IgD-negative memory B cell (primary cell): ENCODE measurements at regions not wholly inside any gene's neighbourhood (a gene's known extent, or its start where the extent isn't known, plus 50 kb on each side); places are given as distances from the start of the nearest gene placed in this dataset.
A peak's percentile ranks its signal among the peaks of the same experiment; 100 is the strongest.

Experiments used
- H3K27ac Mint-ChIP-seq, 3 donors: one replicate each; pipeline ENCODE4 v1.8.0; 2020 to 2022; ENCODE audit warnings: mild to moderate bottlenecking in 3 of 3, mixed read lengths in 3 of 3, moderate library complexity in 1 of 3
- H3K27me3 Mint-ChIP-seq: one replicate; pipeline ENCODE4 v1.8.0; 2021; ENCODE audit warnings: mixed read lengths
- H3K36me3 Mint-ChIP-seq: one replicate; pipeline ENCODE4 v1.8.0; 2020; ENCODE audit warnings: mild to moderate bottlenecking, mixed read lengths
- H3K4me1 Mint-ChIP-seq, 3 donors: one replicate each; pipeline ENCODE4 v1.8.0; 2020 to 2022; ENCODE audit warnings: mixed read lengths in 3 of 3, mild to moderate bottlenecking in 1 of 3
- H3K4me3 Mint-ChIP-seq, 4 donors: one replicate each; pipeline ENCODE4 v1.8.0; 2020 to 2022; ENCODE audit warnings: mild to moderate bottlenecking in 4 of 4, mixed read lengths in 4 of 4, moderate library complexity in 3 of 4
- H3K9me3 Mint-ChIP-seq, 3 donors: one replicate each; pipeline ENCODE4 v1.8.0; 2020 to 2021; ENCODE audit warnings: mixed read lengths in 3 of 3, mild to moderate bottlenecking in 1 of 3

GRCh38 chr1:228849011-228849541 lies 113.8 kb downstream of the RHOU start:
- Mint-ChIP-seq H3K9me3 (peaks cover 0 to 2% (median 0%) of the 10 kb centered on the region in 3 donors), H3K4me1 (peaks cover 0 to 5% (median 4%) of the 10 kb centered on the region in 3 donors), H3K4me3 (peak overlapping the region in 1 of 4 donors; percentile 70), H3K27me3 (peaks cover 4% of the 10 kb centered on the region), H3K27ac (no peak overlapping the region), H3K36me3 (no peaks in the 10 kb centered on the region)

DNA sequence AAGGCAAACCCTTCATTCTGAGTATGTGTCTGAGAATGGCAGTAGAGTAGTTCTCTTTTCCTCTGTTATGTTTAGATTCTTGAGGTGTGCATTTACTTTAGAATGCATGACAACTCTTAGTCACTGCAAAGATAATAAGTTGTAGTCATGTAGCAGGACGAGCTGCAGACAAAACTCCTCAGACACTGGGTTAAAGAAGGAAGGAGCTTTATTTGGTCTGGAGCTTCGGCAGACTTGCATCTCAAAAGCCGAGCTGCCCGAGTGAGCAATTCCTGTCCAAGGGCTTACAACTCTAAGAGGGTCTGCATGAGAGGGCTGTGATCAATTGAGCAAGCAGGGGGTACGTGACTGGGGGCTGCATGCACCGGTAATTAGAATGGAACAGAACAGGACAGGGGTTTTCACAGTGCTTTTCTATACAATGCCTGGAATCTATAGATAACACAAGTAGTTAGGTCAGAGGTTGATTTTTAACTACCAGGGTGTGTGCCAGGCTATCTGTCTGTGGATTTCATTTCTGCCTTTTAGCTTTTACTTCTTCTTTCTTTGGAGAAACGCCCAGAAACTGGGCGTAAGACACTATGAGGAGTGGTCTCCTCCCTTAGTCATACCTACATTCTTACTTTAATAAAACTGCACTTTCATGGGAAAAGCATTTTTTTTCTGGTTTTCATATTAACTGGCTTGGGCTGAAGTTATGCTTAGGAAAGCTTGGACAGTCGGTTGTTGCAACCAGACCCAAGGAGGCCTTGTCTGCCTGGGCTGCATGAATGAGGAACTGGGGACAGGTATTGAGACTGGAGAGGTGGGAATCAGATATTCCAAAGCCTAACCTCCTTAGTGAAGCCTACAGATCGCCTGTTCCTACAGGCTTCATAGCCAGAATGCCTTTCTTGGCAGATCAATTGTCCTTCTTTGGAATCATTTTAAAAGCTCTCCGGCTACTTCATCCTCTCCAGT lies 115.1 kb downstream of the RHOU start:
- peaks cover 0 to 5% (median 4%) of the 10 kb centered on the region in 3 donors for H3K4me1 Mint-ChIP-seq
- peaks cover 4% of the 10 kb centered on the region for H3K27me3 Mint-ChIP-seq
- H3K4me3 Mint-ChIP-seq: peak overlapping the region in 1 of 4 donors; percentile 38
- peaks cover 1 to 4% (median 1%) of the 10 kb centered on the region in 3 donors for H3K9me3 Mint-ChIP-seq
- no peak overlapping the region for H3K27ac Mint-ChIP-seq
- no peaks in the 10 kb centered on the region for H3K36me3 Mint-ChIP-seq

DNA sequence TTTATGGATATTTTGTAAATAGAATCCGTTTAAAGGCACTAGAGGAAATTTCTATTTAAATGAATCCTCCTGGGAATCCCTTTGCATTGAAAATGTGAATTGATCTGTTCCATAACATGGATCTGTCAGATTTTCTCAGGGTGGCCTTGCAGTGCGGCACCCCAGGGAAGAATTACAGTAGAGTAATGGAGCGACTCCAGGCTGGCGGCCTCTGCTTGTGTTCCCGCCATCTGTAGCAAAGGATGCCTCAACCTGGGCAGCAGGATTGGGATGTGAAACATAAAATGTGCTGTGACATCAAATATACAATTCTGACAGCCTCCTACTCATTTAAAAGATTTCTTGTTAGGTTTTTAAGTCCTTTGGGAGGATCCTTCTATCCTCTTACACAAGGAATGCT lies 115.9 kb downstream of the RHOU start:
- no peak overlapping the region for H3K27ac Mint-ChIP-seq

GRCh38 chr1:228851618-228852017 lies 116.3 kb downstream of the RHOU start:
- Mint-ChIP-seq H3K4me1 (peaks cover 0 to 5% (median 4%) of the 10 kb centered on the region in 3 donors), H3K36me3 (no peaks in the 10 kb centered on the region), H3K9me3 (peaks cover 4 to 8% (median 8%) of the 10 kb centered on the region in 3 donors), H3K27ac (no peak overlapping the region), H3K4me3 (no peak overlapping the region), H3K27me3 (peaks cover 5% of the 10 kb centered on the region)

More for the DNA sequence above, 115.9 kb downstream of the RHOU start:
- Mint-ChIP-seq H3K4me1 (peaks cover 0 to 5% (median 4%) of the 10 kb centered on the region in 3 donors), H3K36me3 (no peaks in the 10 kb centered on the region), H3K27me3 (peaks cover 5% of the 10 kb centered on the region), H3K9me3 (peaks cover 4 to 8% (median 8%) of the 10 kb centered on the region in 3 donors), H3K4me3 (no peak overlapping the region)

DNA sequence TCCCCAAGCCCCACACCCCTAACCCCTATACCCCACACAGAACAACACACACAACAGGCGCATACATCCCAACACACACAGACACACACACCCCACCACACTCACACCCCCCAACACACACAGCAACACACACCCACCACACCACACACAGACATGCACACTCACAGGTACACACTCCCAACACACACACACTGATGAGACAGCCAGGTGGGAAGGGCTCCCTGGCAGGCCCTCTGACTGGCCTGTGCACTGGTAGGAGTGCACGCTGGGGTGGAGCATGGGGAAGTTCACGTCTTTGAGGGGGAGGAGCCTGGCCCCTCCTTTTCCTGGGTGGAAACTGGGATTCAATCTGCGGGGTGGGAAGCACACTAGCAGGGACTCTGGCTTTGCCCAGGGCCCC lies 116.7 kb downstream of the RHOU start:
- peaks cover 4 to 8% (median 8%) of the 10 kb centered on the region in 3 donors for H3K9me3 Mint-ChIP-seq
- H3K4me3 Mint-ChIP-seq: no peak overlapping the region
- H3K36me3 Mint-ChIP-seq: peaks cover 2% of the 10 kb centered on the region
- peaks cover 0 to 5% (median 4%) of the 10 kb centered on the region in 3 donors for H3K4me1 Mint-ChIP-seq
- peaks cover 5% of the 10 kb centered on the region for H3K27me3 Mint-ChIP-seq
- no peak overlapping the region for H3K27ac Mint-ChIP-seq

- Mint-ChIP-seq H3K9me3 (peaks cover 4 to 8% (median 8%) of the 10 kb centered on the region in 3 donors), H3K4me1 (peaks cover 0 to 5% (median 4%) of the 10 kb centered on the region in 3 donors), H3K4me3 (no peak overlapping the region), H3K27me3 (peaks cover 5% of the 10 kb centered on the region), H3K36me3 (peaks cover 2% of the 10 kb centered on the region), H3K27ac (no peak overlapping the region)
Observed at GRCh38 chr1:228852511-228853088, 117.3 kb downstream of the RHOU start.

DNA sequence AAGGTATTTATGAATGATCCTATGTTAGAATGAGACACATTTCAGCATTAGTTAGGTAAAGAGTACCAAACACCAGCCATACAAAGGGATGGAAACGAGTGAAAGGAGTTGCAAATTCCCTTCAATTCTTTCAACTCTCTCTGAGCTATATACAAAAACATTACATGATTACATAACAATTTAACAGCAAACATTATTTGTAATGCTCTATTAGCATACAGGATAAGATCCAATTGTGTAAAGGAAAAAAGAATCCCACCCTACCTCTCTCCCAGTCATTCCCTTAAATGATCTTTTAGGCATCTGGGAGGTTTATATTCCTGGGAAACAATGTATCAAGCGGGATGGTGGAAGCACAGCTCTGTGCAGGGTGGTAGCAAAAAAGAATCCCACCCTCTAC lies 117.9 kb downstream of the RHOU start:
- H3K36me3 Mint-ChIP-seq: peaks cover 2% of the 10 kb centered on the region
- H3K9me3 Mint-ChIP-seq: peaks cover 4 to 8% (median 8%) of the 10 kb centered on the region in 3 donors
- peaks cover 0 to 5% (median 4%) of the 10 kb centered on the region in 3 donors for H3K4me1 Mint-ChIP-seq
- H3K27ac Mint-ChIP-seq: no peak overlapping the region
- H3K4me3 Mint-ChIP-seq: no peak overlapping the region
- peaks cover 1% of the 10 kb centered on the region for H3K27me3 Mint-ChIP-seq

DNA sequence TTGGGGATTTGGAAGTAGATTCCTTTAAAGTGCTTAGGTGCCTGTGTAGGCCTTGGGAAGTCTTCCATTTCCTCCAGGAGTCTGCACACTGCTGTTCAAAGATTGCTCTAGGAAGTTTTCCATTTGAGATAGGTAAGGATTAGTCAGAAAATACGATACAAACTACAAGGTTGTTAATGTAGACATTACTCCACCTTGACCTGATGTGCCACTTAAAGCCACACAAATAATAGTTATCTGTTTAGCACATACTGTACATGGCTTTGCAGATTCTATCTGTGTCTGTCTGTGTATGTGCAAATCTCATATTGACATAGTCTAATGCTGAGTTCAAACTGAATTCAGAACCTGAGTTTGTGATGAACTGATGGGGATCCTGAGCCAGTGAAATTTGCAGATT lies 118.4 kb downstream of the RHOU start:
- no peak overlapping the region for H3K27ac Mint-ChIP-seq
- H3K27me3 Mint-ChIP-seq: peaks cover 1% of the 10 kb centered on the region
- no peak overlapping the region for H3K4me3 Mint-ChIP-seq
- H3K36me3 Mint-ChIP-seq: peaks cover 2% of the 10 kb centered on the region
- H3K4me1 Mint-ChIP-seq: peaks cover 0 to 5% (median 4%) of the 10 kb centered on the region in 3 donors
- H3K9me3 Mint-ChIP-seq: peaks cover 4 to 8% (median 8%) of the 10 kb centered on the region in 3 donors

DNA sequence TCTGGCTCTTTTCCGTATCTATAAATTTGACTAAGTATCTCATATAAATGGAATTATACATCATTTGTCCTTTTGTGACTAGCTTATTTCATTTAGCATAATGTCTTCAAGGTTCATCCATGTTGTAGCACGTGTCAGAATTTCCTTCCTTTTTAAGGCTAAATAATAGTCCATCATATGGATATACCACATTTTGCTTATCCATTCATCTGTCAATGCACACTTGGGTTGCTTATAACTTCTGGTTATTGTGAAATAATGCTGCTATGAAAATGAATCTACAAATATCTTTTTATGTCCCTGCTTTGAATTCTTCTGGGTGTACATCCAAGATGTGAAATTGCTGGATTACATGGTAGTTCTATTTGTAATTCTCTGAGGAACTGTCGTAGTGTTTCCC lies 119.6 kb downstream of the RHOU start:
- Mint-ChIP-seq H3K9me3 (peaks cover 4 to 8% (median 8%) of the 10 kb centered on the region in 3 donors), H3K27me3 (peaks cover 4% of the 10 kb centered on the region), H3K36me3 (peaks cover 2% of the 10 kb centered on the region), H3K27ac (no peak overlapping the region), H3K4me3 (no peak overlapping the region), H3K4me1 (peaks cover 0 to 5% (median 3%) of the 10 kb centered on the region in 3 donors)

- no peak overlapping the region for H3K4me3 Mint-ChIP-seq
- peaks cover 2% of the 10 kb centered on the region for H3K36me3 Mint-ChIP-seq
- peaks cover 24% of the 10 kb centered on the region for H3K27me3 Mint-ChIP-seq
- no peak overlapping the region for H3K27ac Mint-ChIP-seq
- peaks cover 0 to 4% (median 0%) of the 10 kb centered on the region in 3 donors for H3K4me1 Mint-ChIP-seq
- peaks cover 4 to 8% (median 8%) of the 10 kb centered on the region in 3 donors for H3K9me3 Mint-ChIP-seq
Observed at GRCh38 chr1:228857611-228858010, 122.3 kb downstream of the RHOU start.

- Mint-ChIP-seq H3K9me3 (peaks cover 0 to 1% (median 0%) of the 10 kb centered on the region in 3 donors), H3K4me1 (peaks cover 0 to 6% (median 0%) of the 10 kb centered on the region in 3 donors), H3K27ac (no peak overlapping the region), H3K27me3 (peaks cover 26% of the 10 kb centered on the region), H3K4me3 (no peak overlapping the region), H3K36me3 (peaks cover 2% of the 10 kb centered on the region)
Observed at GRCh38 chr1:228860911-228861831, 125.9 kb downstream of the RHOU start.

GRCh38 chr1:228861832-228862180 lies 126.5 kb downstream of the RHOU start:
- H3K4me3 Mint-ChIP-seq: no peak overlapping the region
- H3K9me3 Mint-ChIP-seq: no peaks in the 10 kb centered on the region
- peaks cover under 1% of the 10 kb centered on the region for H3K36me3 Mint-ChIP-seq
- H3K27me3 Mint-ChIP-seq: peaks cover 28% of the 10 kb centered on the region
- no peak overlapping the region for H3K27ac Mint-ChIP-seq
- H3K4me1 Mint-ChIP-seq: peaks cover 0 to 6% (median 0%) of the 10 kb centered on the region in 3 donors

GRCh38 chr1:228862542-228863505 lies 127.5 kb downstream of the RHOU start:
- H3K4me3 Mint-ChIP-seq: no peak overlapping the region
- no peak overlapping the region for H3K27ac Mint-ChIP-seq
- no peaks in the 10 kb centered on the region for H3K9me3 Mint-ChIP-seq

More at GRCh38 chr1:228862542-228863505, 127.5 kb downstream of the RHOU start:
- Mint-ChIP-seq H3K36me3 (no peaks in the 10 kb centered on the region), H3K27me3 (peaks cover 30% of the 10 kb centered on the region), H3K4me1 (peaks cover 0 to 6% (median 0%) of the 10 kb centered on the region in 3 donors)
